ENCODE measurements at regions not wholly inside any gene's neighbourhood (a gene's known extent, or its start where the extent isn't known, plus 50 kb on each side); places are given as distances from the start of the nearest gene placed in this dataset.
"Not testable (repeated sequence)": the region's sequence is repeated elsewhere in the genome, so short reads cannot be mapped to it uniquely, and the experiment has no call there.

- Histone ChIP-seq H3K9ac (ENCODE audit: low read depth, low read length) (no peak overlapping the region), H3K4me1 (ENCODE audit: insufficient read depth, low read length) (no peaks in the 10 kb centered on the region), H3K4me3 (ENCODE audit: low read length) (no peak overlapping the region), H3K27ac (ENCODE audit: low read depth, low read length) (no peak overlapping the region), H3K9me3 (ENCODE audit: insufficient read depth, low read depth, low read length) (no peaks in the 10 kb centered on the region), H3K36me3 (ENCODE audit: insufficient read depth, low read length) (no peaks in the 10 kb centered on the region), H3K27me3 (ENCODE audit: insufficient read depth, low read length) (no peaks in the 10 kb centered on the region)
- WGBS = 98% methylated on average over 5 of the region's 5 CpGs
Observed at GRCh38 chr5:131107128-131107527, 57.9 kb downstream of the HINT1 start.

DNA sequence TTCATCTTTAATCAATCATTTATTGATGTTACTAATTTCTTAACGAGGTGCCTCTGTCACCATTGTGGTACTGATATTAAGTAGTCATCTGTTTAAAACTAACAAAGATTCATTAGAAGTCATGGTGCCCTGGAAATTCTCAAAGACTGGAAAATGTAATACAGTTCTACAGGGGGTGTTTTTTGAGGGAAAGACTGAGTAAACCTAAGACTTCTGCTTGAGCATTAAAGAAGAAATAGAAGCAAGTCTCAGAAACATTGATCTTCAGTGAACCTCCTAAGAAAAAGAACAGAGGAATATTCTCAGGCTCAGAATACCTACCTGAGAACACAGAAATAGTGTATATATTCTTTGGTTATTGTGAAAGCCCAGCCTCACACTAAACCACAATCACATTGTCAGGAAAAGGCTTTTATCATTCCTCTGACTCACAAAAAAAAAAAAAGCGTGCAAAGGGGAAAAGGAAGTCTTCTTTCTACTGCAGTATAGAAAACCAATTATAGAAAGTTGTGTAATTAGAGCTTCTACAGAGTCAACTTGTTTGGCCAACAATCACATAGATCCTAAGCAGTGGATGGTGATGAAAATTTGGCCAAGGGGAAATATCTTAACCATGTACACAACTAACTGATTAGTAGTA is 60.8 kb downstream of the HINT1 start:
- Histone ChIP-seq H3K9me3 (ENCODE audit: insufficient read depth, low read depth, low read length) (no peaks in the 10 kb centered on the region), H3K27me3 (ENCODE audit: insufficient read depth, low read length) (no peaks in the 10 kb centered on the region), H3K9ac (ENCODE audit: low read depth, low read length) (no peak overlapping the region), H3K27ac (ENCODE audit: low read depth, low read length) (no peak overlapping the region), H3K4me3 (ENCODE audit: low read length) (no peak overlapping the region), H3K36me3 (ENCODE audit: insufficient read depth, low read length) (no peaks in the 10 kb centered on the region), H3K4me1 (ENCODE audit: insufficient read depth, low read length) (no peaks in the 10 kb centered on the region)
- WGBS = 100% methylated on average over 1 of the region's 2 CpGs

- WGBS = 94% methylated on average over 2 of the region's 2 CpGs
- no peaks in the 10 kb centered on the region for H3K27me3 ChIP-seq (ENCODE audit: insufficient read depth, low read length)
- no peak overlapping the region for H3K4me3 ChIP-seq (ENCODE audit: low read length)
- H3K9ac ChIP-seq (ENCODE audit: low read depth, low read length) = no peak overlapping the region
- no peaks in the 10 kb centered on the region for H3K9me3 ChIP-seq (ENCODE audit: insufficient read depth, low read depth, low read length)
- H3K27ac ChIP-seq (ENCODE audit: low read depth, low read length) = no peak overlapping the region
- H3K4me1 ChIP-seq (ENCODE audit: insufficient read depth, low read length) = no peaks in the 10 kb centered on the region
- no peaks in the 10 kb centered on the region for H3K36me3 ChIP-seq (ENCODE audit: insufficient read depth, low read length)
Observed at GRCh38 chr5:131096774-131097710, 68.0 kb downstream of the HINT1 start.

GRCh38 chr5:131095561-131095960 is 69.5 kb downstream of the HINT1 start:
- H3K9me3 ChIP-seq (ENCODE audit: insufficient read depth, low read depth, low read length); H3K9ac ChIP-seq (ENCODE audit: low read depth, low read length); H3K4me1 ChIP-seq (ENCODE audit: insufficient read depth, low read length); H3K36me3 ChIP-seq (ENCODE audit: insufficient read depth, low read length); H3K27me3 ChIP-seq (ENCODE audit: insufficient read depth, low read length); H3K4me3 ChIP-seq (ENCODE audit: low read length); H3K27ac ChIP-seq (ENCODE audit: low read depth, low read length): not testable (repeated sequence)
- WGBS = 90% methylated on average over 4 of the region's 4 CpGs

GRCh38 chr5:131084436-131084835 is 80.6 kb downstream of the HINT1 start:
- no peaks in the 10 kb centered on the region for H3K4me1 ChIP-seq (ENCODE audit: insufficient read depth, low read length)
- H3K27me3 ChIP-seq (ENCODE audit: insufficient read depth, low read length) = no peaks in the 10 kb centered on the region
- no peak overlapping the region for H3K9ac ChIP-seq (ENCODE audit: low read depth, low read length)
- peaks cover 18% of the 10 kb centered on the region for H3K9me3 ChIP-seq (ENCODE audit: insufficient read depth, low read depth, low read length)
- WGBS = 95% methylated on average over 2 of the region's 3 CpGs
- H3K27ac ChIP-seq (ENCODE audit: low read depth, low read length) = no peak overlapping the region
- H3K4me3 ChIP-seq (ENCODE audit: low read length) = no peak overlapping the region
- no peaks in the 10 kb centered on the region for H3K36me3 ChIP-seq (ENCODE audit: insufficient read depth, low read length)

- H3K9ac ChIP-seq (ENCODE audit: low read depth, low read length) = no peak overlapping the region
- no peak overlapping the region for H3K4me3 ChIP-seq (ENCODE audit: low read length)
- H3K27me3 ChIP-seq (ENCODE audit: insufficient read depth, low read length) = no peaks in the 10 kb centered on the region
- no peaks in the 10 kb centered on the region for H3K36me3 ChIP-seq (ENCODE audit: insufficient read depth, low read length)
- H3K4me1 ChIP-seq (ENCODE audit: insufficient read depth, low read length) = no peaks in the 10 kb centered on the region
- H3K9me3 ChIP-seq (ENCODE audit: insufficient read depth, low read depth, low read length) = peaks cover 10% of the 10 kb centered on the region
- WGBS = no CpG with 5 or more reads among the region's 2 CpGs
- no peak overlapping the region for H3K27ac ChIP-seq (ENCODE audit: low read depth, low read length)
Observed at GRCh38 chr5:131081913-131082488, 83.1 kb downstream of the HINT1 start.

- Histone ChIP-seq H3K36me3 (ENCODE audit: insufficient read depth, low read length) (no peaks in the 10 kb centered on the region), H3K27ac (ENCODE audit: low read depth, low read length) (no peak overlapping the region), H3K9ac (ENCODE audit: low read depth, low read length) (no peak overlapping the region), H3K9me3 (ENCODE audit: insufficient read depth, low read depth, low read length) (peaks cover 4% of the 10 kb centered on the region), H3K27me3 (ENCODE audit: insufficient read depth, low read length) (no peaks in the 10 kb centered on the region), H3K4me3 (ENCODE audit: low read length) (no peak overlapping the region), H3K4me1 (ENCODE audit: insufficient read depth, low read length) (no peaks in the 10 kb centered on the region)
- 95% methylated on average over 3 of the region's 3 CpGs for WGBS
Observed at GRCh38 chr5:131081374-131081773, 83.7 kb downstream of the HINT1 start.

DNA sequence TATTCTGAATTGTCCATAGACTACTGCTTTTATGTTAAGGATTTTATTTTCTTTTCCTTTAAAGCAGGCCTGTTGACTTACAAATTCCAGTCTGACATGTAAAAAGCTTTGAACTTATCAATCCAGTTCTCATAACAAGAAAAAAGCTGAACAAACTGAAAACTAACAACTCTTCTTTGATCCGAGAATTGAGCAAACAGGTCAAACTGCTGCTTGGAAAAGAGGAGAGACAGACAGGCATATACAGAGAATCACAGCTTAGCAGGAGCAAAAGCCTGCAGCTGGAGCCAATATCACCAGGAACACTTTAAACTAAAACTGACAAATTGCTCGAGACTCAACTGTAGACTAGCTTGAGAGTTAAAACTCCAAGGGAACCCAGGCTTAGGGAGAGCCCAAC is 85.8 kb downstream of the HINT1 start:
- 95% methylated on average over 2 of the region's 2 CpGs for WGBS
- Histone ChIP-seq H3K4me3 (ENCODE audit: low read length) (no peak overlapping the region), H3K27me3 (ENCODE audit: insufficient read depth, low read length) (no peaks in the 10 kb centered on the region), H3K36me3 (ENCODE audit: insufficient read depth, low read length) (no peaks in the 10 kb centered on the region), H3K9me3 (ENCODE audit: insufficient read depth, low read depth, low read length) (no peaks in the 10 kb centered on the region), H3K4me1 (ENCODE audit: insufficient read depth, low read length) (no peaks in the 10 kb centered on the region), H3K27ac (ENCODE audit: low read depth, low read length) (no peak overlapping the region), H3K9ac (ENCODE audit: low read depth, low read length) (peak overlapping the region; percentile 20; the same call in 1 of the 2 replicates)

- H3K9me3 ChIP-seq (ENCODE audit: insufficient read depth, low read depth, low read length) = peaks cover 12% of the 10 kb centered on the region
- no peak overlapping the region for H3K4me3 ChIP-seq (ENCODE audit: low read length)
- no peaks in the 10 kb centered on the region for H3K36me3 ChIP-seq (ENCODE audit: insufficient read depth, low read length)
- no peaks in the 10 kb centered on the region for H3K27me3 ChIP-seq (ENCODE audit: insufficient read depth, low read length)
- WGBS = 94% methylated on average over 2 of the region's 2 CpGs
- no peak overlapping the region for H3K9ac ChIP-seq (ENCODE audit: low read depth, low read length)
- H3K27ac ChIP-seq (ENCODE audit: low read depth, low read length) = no peak overlapping the region
- no peaks in the 10 kb centered on the region for H3K4me1 ChIP-seq (ENCODE audit: insufficient read depth, low read length)
Observed at GRCh38 chr5:131068893-131069643, 96.0 kb downstream of the HINT1 start.

- 95% methylated on average over 3 of the region's 3 CpGs for WGBS
Observed at GRCh38 chr5:131068076-131068475, 97.0 kb downstream of the HINT1 start.

GRCh38 chr5:131067636-131068035 is 97.4 kb downstream of the HINT1 start:
- Histone ChIP-seq H3K27ac (ENCODE audit: low read depth, low read length) (no peak overlapping the region), H3K4me1 (ENCODE audit: insufficient read depth, low read length) (no peaks in the 10 kb centered on the region), H3K36me3 (ENCODE audit: insufficient read depth, low read length) (no peaks in the 10 kb centered on the region), H3K9ac (ENCODE audit: low read depth, low read length) (no peak overlapping the region), H3K4me3 (ENCODE audit: low read length) (no peak overlapping the region), H3K9me3 (ENCODE audit: insufficient read depth, low read depth, low read length) (peaks cover 12% of the 10 kb centered on the region), H3K27me3 (ENCODE audit: insufficient read depth, low read length) (no peaks in the 10 kb centered on the region)
- WGBS = 93% methylated on average over 2 of the region's 2 CpGs

More at GRCh38 chr5:131068076-131068475, 97.0 kb downstream of the HINT1 start:
- Histone ChIP-seq H3K36me3 (ENCODE audit: insufficient read depth, low read length) (no peaks in the 10 kb centered on the region), H3K9ac (ENCODE audit: low read depth, low read length) (no peak overlapping the region), H3K4me3 (ENCODE audit: low read length) (no peak overlapping the region), H3K27ac (ENCODE audit: low read depth, low read length) (no peak overlapping the region), H3K27me3 (ENCODE audit: insufficient read depth, low read length) (no peaks in the 10 kb centered on the region), H3K4me1 (ENCODE audit: insufficient read depth, low read length) (no peaks in the 10 kb centered on the region), H3K9me3 (ENCODE audit: insufficient read depth, low read depth, low read length) (peaks cover 12% of the 10 kb centered on the region)
